ENCODE measurements at regions not wholly inside any gene's neighbourhood (a gene's known extent, or its start where the extent isn't known, plus 50 kb on each side); places are given as distances from the start of the nearest gene placed in this dataset.

GRCh38 chr1:224525411-224526040, 90.6 kb upstream of the CNIH3 start (continued):
- TF ChIP-seq REST (IDR thresholded peaks at IDR 0.05) (no peak), TAF1 (conservative IDR thresholded peaks at IDR 0.05) (no peak)

- Histone ChIP-seq H3K36me3 (ENCODE audit: control insufficient read depth in 4 of 4, insufficient read depth in 3 of 4, low read depth in 1 of 4, low read length in 3 of 4) (no peaks in the 10 kb centered on the region), H3K9ac (ENCODE audit: low read depth in 1 of 2, low read length in 2 of 2) (no peak overlapping the region), H3K9me3 (ENCODE audit: control insufficient read depth in 4 of 4, low read length in 3 of 4) (no peaks in the 10 kb centered on the region), H3K4me3 (ENCODE audit: low read depth in 1 of 3, low read length in 3 of 3) (no peak overlapping the region), H3K27ac (ENCODE audit: low read depth in 1 of 2, low read length in 2 of 2) (no peak overlapping the region), H3K4me1 (ENCODE audit: control insufficient read depth in 4 of 4, insufficient read depth in 4 of 4, low read length in 3 of 4) (no peaks in the 10 kb centered on the region), H3K27me3 (ENCODE audit: control insufficient read depth in 4 of 4, insufficient read depth in 4 of 4, low read length in 3 of 4) (no peaks in the 10 kb centered on the region)
- WGBS: 92% methylated on average over 10 of the region's 10 CpGs
- no peak for DNase-seq (ENCODE audit: low spot score)
- TF ChIP-seq HNF4A (conservative IDR thresholded peaks at IDR 0.05) (no peak), JUND (IDR thresholded peaks at IDR 0.05) (no peak), FOXA1 (IDR thresholded peaks at IDR 0.05) (no peak), CTCF (IDR thresholded peaks at IDR 0.05; ENCODE audit: low read depth, low read length, missing input control) (no peak), YY1 (IDR thresholded peaks at IDR 0.05) (no peak), RXRA (IDR thresholded peaks at IDR 0.05) (no peak), GABPA (IDR thresholded peaks at IDR 0.05 in 1 of 2, conservative IDR thresholded peaks at IDR 0.05 in 1 of 2) (no peak), HNF4G (IDR thresholded peaks at IDR 0.05) (no peak), SP1 (IDR thresholded peaks at IDR 0.05) (no peak), TAF1 (conservative IDR thresholded peaks at IDR 0.05) (no peak)
These were observed 89.3 kb upstream of the CNIH3 start for GRCh38 chr1:224526771-224527170.

- Histone ChIP-seq H3K4me1 (ENCODE audit: control insufficient read depth in 4 of 4, insufficient read depth in 4 of 4, low read length in 3 of 4) (no peaks in the 10 kb centered on the region), H3K4me3 (ENCODE audit: low read depth in 1 of 3, low read length in 3 of 3) (no peak overlapping the region), H3K9me3 (ENCODE audit: control insufficient read depth in 4 of 4, low read length in 3 of 4) (no peaks in the 10 kb centered on the region), H3K36me3 (ENCODE audit: control insufficient read depth in 4 of 4, insufficient read depth in 3 of 4, low read depth in 1 of 4, low read length in 3 of 4) (no peaks in the 10 kb centered on the region), H3K27me3 (ENCODE audit: control insufficient read depth in 4 of 4, insufficient read depth in 4 of 4, low read length in 3 of 4) (no peaks in the 10 kb centered on the region), H3K9ac (ENCODE audit: low read depth in 1 of 2, low read length in 2 of 2) (no peak overlapping the region), H3K27ac (ENCODE audit: low read depth in 1 of 2, low read length in 2 of 2) (no peak overlapping the region)
- 53% methylated on average over 3 of the region's 3 CpGs for WGBS
- no peak for DNase-seq (ENCODE audit: low spot score)
- TF ChIP-seq ATF3 (IDR thresholded peaks at IDR 0.05) (no peak), JUND (IDR thresholded peaks at IDR 0.05) (no peak), YY1 (IDR thresholded peaks at IDR 0.05) (no peak), HNF4A (conservative IDR thresholded peaks at IDR 0.05) (no peak), MAX (IDR thresholded peaks at IDR 0.05) (no peak), REST (IDR thresholded peaks at IDR 0.05) (no peak), HNF4G (IDR thresholded peaks at IDR 0.05) (no peak), RAD21 (IDR thresholded peaks at IDR 0.05) (no peak), GABPA (IDR thresholded peaks at IDR 0.05 in 1 of 2, conservative IDR thresholded peaks at IDR 0.05 in 1 of 2) (no peak), NR2F2 (IDR thresholded peaks at IDR 0.05) (no peak)
These were observed 87.2 kb upstream of the CNIH3 start for GRCh38 chr1:224528900-224529299.

Data from liver (tissue), 8 donors.